Femur (tissue), 1 donor: ENCODE measurements at regions not wholly inside any gene's neighbourhood (a gene's known extent, or its start where the extent isn't known, plus 50 kb on each side); places are given as distances from the start of the nearest gene placed in this dataset.
"Not testable (repeated sequence)": the region's sequence is repeated elsewhere in the genome, so short reads cannot be mapped to it uniquely, and the experiment has no call there.

Experiments
- DNase-seq: peaks from one replicate; pipeline ENCODE4 v3.0.0-alpha.2; 2017

- DNase-seq, result no peak
Observed at GRCh38 chr6:155628306-155628705, 172.7 kb upstream of the NOX3 start.

GRCh38 chr6:155627722-155628212, 172.1 kb upstream of the NOX3 start:
- DNase-seq, result not testable (repeated sequence)

GRCh38 chr6:155623450-155624178, 168.0 kb upstream of the NOX3 start:
- no peak for DNase-seq

GRCh38 chr6:155614606-155615005, 159.0 kb upstream of the NOX3 start:
- no peak for DNase-seq

- DNase-seq, result no peak
Observed at GRCh38 chr6:155611742-155612141, 156.1 kb upstream of the NOX3 start.

- no peak for DNase-seq
Observed at GRCh38 chr6:155604991-155605390, 149.4 kb upstream of the NOX3 start.

GRCh38 chr6:155599561-155599960, 143.9 kb upstream of the NOX3 start:
- DNase-seq, result no peak

GRCh38 chr6:155599160-155599559, 143.5 kb upstream of the NOX3 start:
- no peak for DNase-seq

- DNase-seq, result no peak
Observed at GRCh38 chr6:155595284-155595683, 139.6 kb upstream of the NOX3 start.

- DNase-seq, result no peak
Observed at GRCh38 chr6:155591741-155592140, 136.1 kb upstream of the NOX3 start.

- DNase-seq, result no peak
Observed at GRCh38 chr6:155589190-155589589, 133.6 kb upstream of the NOX3 start.

GRCh38 chr6:155587817-155588216, 132.2 kb upstream of the NOX3 start:
- no peak for DNase-seq

- no peak for DNase-seq
Observed at GRCh38 chr6:155586090-155586489, 130.5 kb upstream of the NOX3 start.

GRCh38 chr6:155584006-155584405, 128.4 kb upstream of the NOX3 start:
- no peak for DNase-seq

GRCh38 chr6:155582016-155582991, 126.7 kb upstream of the NOX3 start:
- no peak for DNase-seq

- no peak for DNase-seq
Observed at GRCh38 chr6:155580904-155581303, 125.3 kb upstream of the NOX3 start.

- DNase-seq, result no peak
Observed at GRCh38 chr6:155578251-155578650, 122.6 kb upstream of the NOX3 start.

GRCh38 chr6:155561966-155562364, 106.3 kb upstream of the NOX3 start:
- DNase-seq, result no peak

GRCh38 chr6:155561257-155561965, 105.8 kb upstream of the NOX3 start:
- DNase-seq, result no peak

GRCh38 chr6:155549928-155550327, 94.3 kb upstream of the NOX3 start:
- DNase-seq, result no peak

- no peak for DNase-seq
Observed at GRCh38 chr6:155549028-155549798, 93.6 kb upstream of the NOX3 start.

GRCh38 chr6:155548576-155548975, 92.9 kb upstream of the NOX3 start:
- no peak for DNase-seq
